GM13977 (cell line): ENCODE measurements at regions not wholly inside any gene's neighbourhood (a gene's known extent, or its start where the extent isn't known, plus 50 kb on each side); places are given as distances from the start of the nearest gene placed in this dataset.

Experiments
- DNase-seq: peaks from one replicate; pipeline ENCODE4 v3.0.0; 2012; ENCODE audit warnings: low spot score
- in situ Hi-C: fragments of 300-500 bp; cut with MboI; formaldehyde crosslinking; loops from one replicate; pipeline ENCODE4 v1.12.0; 2022; ENCODE audit warnings: low sequenced_read_pairs, low pct_unique_long_range_greater_than_20kb, mixed read lengths, inconsistent platforms; ENCODE audit not compliant: unreplicated experiment
- TF ChIP-seq, protein P1 (sequence below): IDR thresholded peaks from 2 replicates; pipeline ENCODE4 v1.5.1; 2012; ENCODE audit warnings: mild to moderate bottlenecking, control low read depth; ENCODE audit not compliant: insufficient read depth; ENCODE audit errors: extremely low read depth, missing control alignments

DNA sequence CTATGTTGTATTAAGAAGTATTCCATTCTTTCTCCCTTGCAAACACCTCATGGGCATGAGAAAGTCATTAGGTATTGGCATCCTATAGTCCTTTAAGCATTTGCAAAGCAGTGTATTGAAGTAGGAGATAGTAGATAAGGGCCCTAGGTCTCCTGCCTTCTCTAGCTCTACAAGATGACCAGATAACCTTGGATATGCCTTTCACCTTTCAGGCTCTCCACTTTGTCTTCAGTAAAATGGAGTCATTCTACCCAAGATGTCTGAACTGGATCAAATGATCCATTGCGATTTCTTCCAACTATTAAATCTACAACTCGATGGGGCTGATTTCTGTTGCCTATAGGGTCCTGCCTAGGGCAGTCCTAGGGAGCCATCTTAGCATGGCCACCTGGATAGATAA, 132.1 kb upstream of the BTG1 start:
- in situ Hi-C loops, result no loop called here
- TF ChIP-seq, protein P1, sequence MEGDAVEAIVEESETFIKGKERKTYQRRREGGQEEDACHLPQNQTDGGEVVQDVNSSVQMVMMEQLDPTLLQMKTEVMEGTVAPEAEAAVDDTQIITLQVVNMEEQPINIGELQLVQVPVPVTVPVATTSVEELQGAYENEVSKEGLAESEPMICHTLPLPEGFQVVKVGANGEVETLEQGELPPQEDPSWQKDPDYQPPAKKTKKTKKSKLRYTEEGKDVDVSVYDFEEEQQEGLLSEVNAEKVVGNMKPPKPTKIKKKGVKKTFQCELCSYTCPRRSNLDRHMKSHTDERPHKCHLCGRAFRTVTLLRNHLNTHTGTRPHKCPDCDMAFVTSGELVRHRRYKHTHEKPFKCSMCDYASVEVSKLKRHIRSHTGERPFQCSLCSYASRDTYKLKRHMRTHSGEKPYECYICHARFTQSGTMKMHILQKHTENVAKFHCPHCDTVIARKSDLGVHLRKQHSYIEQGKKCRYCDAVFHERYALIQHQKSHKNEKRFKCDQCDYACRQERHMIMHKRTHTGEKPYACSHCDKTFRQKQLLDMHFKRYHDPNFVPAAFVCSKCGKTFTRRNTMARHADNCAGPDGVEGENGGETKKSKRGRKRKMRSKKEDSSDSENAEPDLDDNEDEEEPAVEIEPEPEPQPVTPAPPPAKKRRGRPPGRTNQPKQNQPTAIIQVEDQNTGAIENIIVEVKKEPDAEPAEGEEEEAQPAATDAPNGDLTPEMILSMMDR, result no peak

GRCh38 chr12:92276276-92276675, 130.6 kb upstream of the BTG1 start:
- DNase-seq, result no peak
- TF ChIP-seq, protein P1, result no peak
- in situ Hi-C loops, result no loop called here

More for the DNA sequence above, 132.1 kb upstream of the BTG1 start:
- no peak for DNase-seq

DNA sequence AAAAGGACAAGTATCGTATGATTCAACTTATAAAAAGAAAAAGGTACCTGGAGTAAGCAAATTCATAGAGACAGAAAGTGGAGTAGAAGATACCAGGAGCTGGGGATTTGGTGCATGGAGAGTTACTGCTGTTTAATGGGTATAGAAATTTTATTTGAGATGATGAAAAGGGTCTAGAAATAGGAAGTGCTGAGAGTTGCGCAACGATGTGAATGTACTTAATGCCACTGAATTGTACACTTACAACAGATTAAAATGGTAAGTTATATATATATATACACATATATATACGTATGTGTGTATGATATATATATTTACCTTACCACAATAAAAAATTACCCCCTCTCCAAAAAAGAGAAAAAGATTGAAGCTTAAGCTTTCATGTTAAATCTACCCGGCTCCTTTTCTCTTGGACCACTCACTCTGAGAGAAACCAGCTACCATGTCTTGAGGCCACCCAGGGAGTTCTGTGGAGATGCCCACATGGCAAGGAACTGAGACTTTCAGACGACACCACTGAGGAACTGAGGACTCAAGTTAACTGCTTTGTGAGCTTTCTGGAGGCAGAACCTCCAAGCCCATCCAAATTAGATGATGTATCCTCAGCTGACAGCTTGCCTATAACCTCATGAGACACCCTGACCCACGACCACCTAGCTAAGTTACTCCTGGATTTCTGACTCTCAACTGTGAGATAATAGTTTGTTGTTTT, 130.0 kb upstream of the BTG1 start:
- TF ChIP-seq, protein P1, result no peak
- in situ Hi-C loops, result no loop called here
- DNase-seq, result no peak

- DNase-seq, result no peak
- in situ Hi-C loops, result no loop called here
- TF ChIP-seq, protein P1, result no peak
These were observed 127.4 kb upstream of the BTG1 start for GRCh38 chr12:92273076-92273475.

DNA sequence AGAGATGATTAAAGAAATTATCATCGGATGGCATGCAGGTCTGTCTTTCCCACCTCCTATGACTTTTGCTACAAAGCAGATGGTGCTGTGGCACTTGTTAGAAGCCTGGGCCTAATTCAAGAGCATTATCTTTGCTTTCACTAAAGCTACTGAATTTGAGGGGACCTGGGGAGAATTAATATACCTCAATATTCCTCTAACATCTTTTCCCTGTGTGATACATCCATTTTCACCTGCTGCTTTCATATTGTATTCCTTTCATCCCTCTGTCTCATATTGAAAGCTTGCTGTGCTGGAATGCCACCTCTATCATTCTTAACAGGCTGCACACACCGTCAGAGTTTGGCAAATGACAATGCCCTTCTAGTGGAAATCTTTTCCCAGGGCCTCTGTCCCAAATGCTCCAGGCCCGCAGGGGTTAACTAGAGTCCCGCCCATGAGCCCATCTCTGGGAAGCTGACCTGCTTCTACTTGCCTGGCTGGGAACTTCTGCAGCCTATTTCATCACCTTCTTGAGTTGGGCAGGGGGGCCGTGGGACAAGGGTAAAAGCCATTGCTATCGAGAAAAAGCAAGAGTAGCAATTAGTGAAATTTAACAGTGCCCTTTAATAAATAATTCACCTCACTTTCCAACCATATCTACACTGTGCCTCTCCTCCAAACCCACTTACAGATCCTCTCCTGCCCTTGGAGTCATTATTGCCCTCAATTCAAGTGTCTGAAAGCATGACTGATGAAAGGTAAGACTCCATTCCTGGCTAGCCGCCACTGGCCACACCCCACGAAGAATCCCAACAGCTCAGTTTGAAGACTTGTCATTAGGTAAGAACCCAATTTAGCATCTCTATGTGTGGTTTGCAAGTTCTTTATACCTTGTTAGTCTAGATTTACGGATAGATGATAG, 126.7 kb upstream of the BTG1 start:
- DNase-seq, result no peak
- TF ChIP-seq, protein P1, result no peak
- in situ Hi-C loops, result no loop called here

- in situ Hi-C loops, result no loop called here
- TF ChIP-seq, protein P1, result no peak
- no peak for DNase-seq
These were observed 125.7 kb upstream of the BTG1 start for GRCh38 chr12:92271341-92271740.
